HG02870 (cell line): ENCODE measurements at regions not wholly inside any gene's neighbourhood (a gene's known extent, or its start where the extent isn't known, plus 50 kb on each side); places are given as distances from the start of the nearest gene placed in this dataset.

Experiments
- ATAC-seq: cut with Tn5 transposase; IDR thresholded peaks from one replicate; pipeline ENCODE4 v1.9.1; 2021; ENCODE audit warnings: mild to moderate bottlenecking, moderate library complexity; ENCODE audit not compliant: unreplicated experiment

DNA sequence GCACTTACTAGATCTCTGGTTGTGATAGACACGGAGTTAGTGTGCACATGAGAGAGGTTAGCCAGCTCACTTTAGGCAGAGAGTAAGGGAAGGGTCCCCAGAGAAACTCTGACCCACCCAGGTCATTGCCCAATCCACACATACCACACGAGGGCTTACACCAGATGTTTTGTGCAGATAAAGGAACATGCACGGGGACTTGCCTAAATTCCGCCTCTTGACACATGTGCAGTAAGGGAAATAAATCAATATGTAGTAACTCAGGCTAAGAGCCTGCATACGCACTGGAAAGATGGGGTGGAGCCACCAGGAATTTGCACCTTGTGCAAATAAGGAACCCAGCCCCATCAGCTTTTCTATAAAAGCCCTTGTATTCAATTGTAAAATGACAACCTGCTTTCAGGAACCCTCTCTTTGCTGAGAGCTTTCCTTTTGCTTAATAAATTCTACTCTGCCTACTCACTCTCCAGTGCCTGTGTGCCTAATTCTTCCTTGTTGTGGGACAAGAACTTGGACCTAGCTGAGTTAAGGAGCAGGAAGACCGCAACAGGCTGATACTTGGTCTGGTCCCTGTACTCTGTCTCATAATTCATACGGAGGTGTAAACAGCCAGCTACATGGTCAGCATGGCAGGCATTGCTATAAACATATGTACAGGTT is 120.2 kb downstream of the EMP1 start:
- no peak for ATAC-seq

DNA sequence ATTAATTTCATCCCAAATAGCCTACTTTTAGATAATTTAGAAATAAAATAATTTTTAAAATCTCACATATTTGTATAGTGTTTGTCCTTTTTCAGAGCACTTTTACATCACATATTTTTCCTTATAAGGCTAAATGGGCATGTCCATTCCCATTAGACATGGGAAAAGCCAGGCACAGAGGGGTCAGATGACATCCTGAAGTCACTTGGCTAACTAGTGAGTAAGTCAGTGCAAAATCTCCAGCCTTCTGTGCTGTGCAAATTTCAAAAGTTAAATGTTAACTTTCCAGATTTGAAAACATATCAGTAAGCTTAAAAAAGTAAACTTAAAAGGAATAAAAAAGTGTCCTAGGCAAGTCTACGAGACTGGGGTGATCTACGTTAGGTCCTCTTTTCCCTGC is 117.4 kb downstream of the EMP1 start:
- ATAC-seq = no peak

GRCh38 chr12:13311551-13311950 is 115.0 kb downstream of the EMP1 start:
- ATAC-seq = no peak

- no peak for ATAC-seq
Observed at GRCh38 chr12:13307143-13307816, 110.8 kb downstream of the EMP1 start.

- ATAC-seq = no peak
Observed at GRCh38 chr12:13304924-13305323, 108.4 kb downstream of the EMP1 start.

DNA sequence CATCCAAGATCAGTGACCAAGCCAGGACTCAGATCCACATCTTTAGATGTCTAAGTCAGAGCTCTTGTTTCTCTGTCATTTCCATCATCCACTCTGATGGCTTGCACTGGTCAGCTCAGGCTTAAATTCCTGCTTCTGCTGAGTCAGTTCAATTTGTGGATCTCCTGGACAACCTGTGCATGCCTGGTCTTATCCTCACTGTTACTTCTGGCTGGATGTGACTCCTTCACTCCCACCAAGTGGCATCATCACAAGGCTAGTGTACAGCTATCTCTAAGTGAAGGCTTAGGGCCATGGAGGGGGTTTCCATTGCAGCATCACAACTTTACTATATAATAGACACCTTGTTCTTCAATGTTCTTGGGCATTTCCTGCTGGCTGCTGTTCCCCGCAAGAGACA is 102.9 kb downstream of the EMP1 start:
- no peak for ATAC-seq

DNA sequence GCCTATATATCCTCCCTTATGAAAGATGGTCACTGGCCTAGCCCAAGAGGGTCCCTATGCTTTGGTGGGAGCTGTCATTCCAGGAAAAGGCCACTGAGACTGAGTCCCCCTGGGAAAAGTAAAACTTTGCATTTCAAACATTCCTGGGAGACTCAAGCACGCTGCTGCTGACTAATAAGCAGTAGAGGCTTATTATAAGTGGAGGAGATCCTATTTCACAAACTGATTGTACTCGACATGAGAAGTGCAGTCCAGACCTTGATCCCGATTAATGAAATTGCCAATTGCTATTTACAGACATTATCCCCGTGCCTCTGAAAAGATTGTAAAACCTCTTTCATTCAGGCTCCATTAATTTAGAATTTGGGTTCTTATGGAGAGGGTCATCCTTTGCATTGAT is 96.6 kb downstream of the EMP1 start:
- ATAC-seq = no peak

- ATAC-seq = no peak
Observed at GRCh38 chr12:13289653-13290289, 93.2 kb downstream of the EMP1 start.

DNA sequence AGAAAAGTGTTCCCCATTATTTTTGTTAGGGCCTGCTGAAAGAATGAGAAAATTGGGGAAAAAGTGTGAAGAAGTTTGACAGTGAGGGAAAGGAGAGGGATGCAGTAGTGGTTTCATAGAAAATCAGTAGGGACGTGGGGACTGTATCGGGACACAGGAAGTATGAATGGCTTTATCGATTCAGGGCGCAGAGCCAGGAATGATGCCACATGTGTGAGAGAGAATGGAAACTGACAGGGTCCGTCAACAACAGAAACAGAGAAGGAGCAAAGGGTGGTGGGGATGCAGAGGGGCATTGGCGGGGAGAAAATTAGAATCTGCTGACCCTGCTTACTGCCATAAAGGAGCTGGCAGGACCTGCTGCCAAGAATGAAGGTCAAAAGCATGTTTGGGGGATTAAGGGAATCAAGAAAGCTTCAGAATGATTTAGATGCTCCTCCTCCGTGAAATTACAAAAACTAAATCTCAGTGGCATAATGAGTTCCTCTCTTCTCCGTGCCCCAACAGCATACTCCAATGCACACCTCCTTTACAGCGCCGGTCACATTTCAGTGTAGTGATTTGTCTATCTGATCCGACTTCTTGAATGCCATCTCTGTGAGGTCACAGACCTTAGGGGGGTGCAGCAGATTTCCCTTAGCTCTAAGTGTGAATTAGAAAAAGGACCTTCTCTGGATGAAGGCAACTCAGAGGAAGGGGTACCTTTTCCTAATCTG is 92.6 kb downstream of the EMP1 start:
- no peak for ATAC-seq

GRCh38 chr12:13288501-13288900 is 92.0 kb downstream of the EMP1 start:
- no peak for ATAC-seq

DNA sequence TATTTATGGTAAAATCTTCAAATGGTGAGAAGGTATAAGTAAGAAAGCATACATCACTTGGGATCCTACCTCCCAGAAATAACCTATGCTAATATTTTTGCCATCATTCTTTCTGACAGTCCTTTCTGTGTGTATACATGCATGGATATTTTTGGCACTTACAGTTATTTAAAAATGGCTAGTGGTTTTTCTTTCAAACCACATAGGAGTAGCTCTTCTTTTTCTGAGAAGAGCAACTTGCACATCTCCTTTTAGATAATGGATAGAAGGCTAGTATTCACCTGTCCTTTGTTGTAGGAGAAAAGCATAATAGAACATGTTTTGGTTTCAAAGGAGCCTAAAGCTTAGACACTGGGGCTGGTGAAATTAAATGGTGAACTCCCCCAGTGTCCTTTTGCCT is 87.3 kb downstream of the EMP1 start:
- ATAC-seq = no peak

DNA sequence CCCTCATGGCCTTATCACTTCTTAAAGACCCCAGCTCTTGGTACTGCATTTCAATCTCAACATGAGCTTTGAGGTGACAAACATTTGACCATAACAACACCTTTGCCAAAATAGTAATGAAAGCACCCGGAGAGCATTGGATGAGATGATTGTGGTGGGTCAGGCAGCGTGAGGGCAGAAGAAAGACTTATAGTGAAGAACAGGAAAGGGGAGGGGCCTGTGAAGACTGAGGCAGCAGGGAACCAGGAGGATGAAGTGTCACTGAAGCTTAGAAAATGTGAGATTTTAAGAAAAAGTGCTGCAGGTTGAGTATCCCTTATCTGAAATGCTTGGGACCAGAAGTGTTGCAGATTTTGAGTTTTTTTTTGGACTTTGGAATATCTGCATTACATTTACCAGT is 86.3 kb downstream of the EMP1 start:
- no peak for ATAC-seq

- ATAC-seq = peak; percentile 59
Observed at GRCh38 chr12:13278249-13278787, 81.8 kb downstream of the EMP1 start.

GRCh38 chr12:13277293-13277692 is 80.8 kb downstream of the EMP1 start:
- ATAC-seq = no peak

- ATAC-seq = no peak
Observed at GRCh38 chr12:13275241-13276085, 78.9 kb downstream of the EMP1 start.

DNA sequence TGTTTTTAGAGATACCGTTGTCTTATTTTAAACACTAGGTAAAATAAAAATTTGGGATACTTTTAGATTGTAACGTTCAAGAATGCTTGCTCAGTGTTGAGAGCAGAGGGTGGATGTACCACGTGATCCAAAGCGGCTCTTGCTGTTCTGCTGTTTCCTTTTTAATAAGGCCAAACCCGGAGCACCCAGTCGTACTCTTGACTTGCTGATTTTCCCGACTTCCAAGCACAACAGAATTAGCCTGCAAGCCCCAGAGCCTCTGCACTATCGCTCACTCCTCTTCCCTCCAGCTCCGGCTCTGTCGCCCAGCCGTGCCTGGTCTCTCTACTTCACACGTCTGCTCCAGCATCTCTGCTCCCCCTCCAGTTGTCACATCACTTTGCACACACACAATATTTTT is 77.3 kb downstream of the EMP1 start:
- ATAC-seq = no peak

- ATAC-seq = no peak
Observed at GRCh38 chr12:13273097-13273496, 76.6 kb downstream of the EMP1 start.

DNA sequence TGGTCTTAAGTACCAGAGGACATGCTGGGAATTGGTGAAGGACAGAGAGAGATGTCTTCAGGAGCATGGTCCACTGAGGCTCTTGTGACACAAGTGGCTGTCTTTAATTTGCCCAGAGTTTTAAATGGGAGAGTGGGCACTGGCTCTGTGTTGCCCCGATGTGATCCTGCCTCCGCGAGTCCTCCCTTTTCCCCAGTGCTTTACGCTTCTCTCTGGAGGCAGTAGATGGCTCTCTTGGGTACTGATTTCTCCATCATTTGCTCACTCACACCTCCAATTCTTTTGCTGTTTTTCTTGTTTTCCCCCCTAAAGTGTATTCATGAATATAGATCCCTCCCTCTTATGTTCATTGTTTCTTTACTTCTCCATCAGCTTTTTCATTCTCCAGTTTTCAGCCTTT is 74.3 kb downstream of the EMP1 start:
- ATAC-seq = no peak
